Ascending aorta (tissue), 2 donors: ENCODE measurements at regions not wholly inside any gene's neighbourhood (a gene's known extent, or its start where the extent isn't known, plus 50 kb on each side); places are given as distances from the start of the nearest gene placed in this dataset.

ENCODE experiments used
- DNase-seq, 2 donors: peaks; one replicate each; pipeline ENCODE4 v3.0.0-alpha.2; 2019; ENCODE audit warnings: low spot score in 2 of 2
- H3K27ac ChIP-seq, 2 donors: fragments of 200-600 bp; sonication (generic); one replicate each; pipeline ENCODE4 v1.5.1; 2016 to 2017; ENCODE audit warnings: mild to moderate bottlenecking in 1 of 2
- H3K27me3 ChIP-seq: fragments of 200-600 bp; sonication (generic); one replicate; pipeline ENCODE4 v1.5.1; 2017
- H3K36me3 ChIP-seq, 2 donors: fragments of 200-600 bp; sonication (generic); one replicate each; pipeline ENCODE4 v1.5.1; 2016
- H3K4me1 ChIP-seq, 2 donors: fragments of 200-600 bp; sonication (generic); one replicate each; pipeline ENCODE4 v1.5.1; 2016 to 2017; ENCODE audit warnings: mild to moderate bottlenecking in 1 of 2
- H3K4me3 ChIP-seq, 2 donors: fragments of 200-600 bp; sonication (generic); one replicate each; pipeline ENCODE4 v1.5.1; 2016 to 2017; ENCODE audit warnings: mild to moderate bottlenecking in 1 of 2
- H3K9me3 ChIP-seq, 2 donors: fragments of 200-600 bp; sonication (generic); one replicate each; pipeline ENCODE4 v1.5.1; 2016
- intact Hi-C: fragments of 100-400 bp; cut with DNase I; formaldehyde crosslinking; loops from one replicate; pipeline ENCODE4 v1.15.1; 2023
- TF ChIP-seq, protein P1 (sequence below), 3 experiments: fragments of 200-600 bp in 2 of 3; fragments of 450-650 bp in 1 of 3; sonication (generic) in 2 of 3; IDR thresholded peaks; one replicate each; pipeline ENCODE4 v1.5.1; 2016 to 2019; ENCODE audit warnings: antibody characterized with exemption in 3 of 3, mild to moderate bottlenecking in 1 of 3, moderate library complexity in 1 of 3

DNA sequence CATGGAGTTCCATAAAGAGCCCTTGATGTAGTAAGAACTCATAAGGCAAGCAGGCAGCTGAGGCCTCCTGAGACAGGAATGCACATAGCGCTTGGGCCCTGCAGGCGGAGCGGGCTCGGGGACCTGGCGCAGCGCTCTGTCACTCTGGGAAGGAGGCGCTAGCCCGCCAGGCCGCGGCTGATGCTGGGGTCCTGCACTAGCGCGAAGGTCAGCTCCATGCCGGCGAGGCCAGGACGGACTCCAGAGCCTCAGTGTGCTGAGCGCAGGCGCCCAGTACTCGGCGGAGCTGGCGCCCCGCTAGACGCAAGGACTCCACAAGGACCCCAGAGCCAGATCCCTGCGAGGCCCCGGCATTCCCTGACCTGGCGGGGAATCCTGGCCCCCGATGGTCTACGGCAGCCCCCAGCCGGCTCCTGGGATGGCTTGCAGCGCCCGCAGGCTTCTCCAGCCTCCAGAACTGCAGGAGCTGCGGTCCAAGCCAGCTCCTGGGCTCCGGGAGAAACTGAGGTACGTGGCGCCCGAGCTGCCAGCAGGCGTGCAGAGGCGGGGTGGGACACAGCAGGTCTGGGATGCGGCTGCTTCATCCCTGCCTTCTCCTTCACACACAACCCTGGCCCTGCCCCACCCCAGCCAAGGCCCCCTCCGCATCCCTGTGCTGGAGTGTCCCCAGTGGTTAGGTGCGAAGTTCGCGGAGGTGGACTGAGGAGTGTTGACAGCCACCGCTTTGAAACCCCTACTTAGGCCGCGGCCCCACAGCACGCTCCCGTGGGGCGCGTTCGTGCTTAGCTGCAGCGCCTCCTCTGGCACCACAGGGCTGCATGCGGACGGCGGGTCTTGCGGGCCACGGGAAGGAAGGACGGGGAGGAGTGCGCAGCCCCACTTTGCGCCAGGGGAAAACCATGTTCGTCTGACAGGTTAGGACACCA lies 761.5 kb upstream of the POM121L12 start:
- H3K4me3 ChIP-seq, result no peak overlapping the region
- no peaks in the 10 kb centered on the region for H3K27me3 ChIP-seq
- intact Hi-C loops, result no loop called here
- DNase-seq, result no peak
- no peak overlapping the region for H3K27ac ChIP-seq
- no peaks in the 10 kb centered on the region for H3K4me1 ChIP-seq
- H3K36me3 ChIP-seq, result no peaks in the 10 kb centered on the region
- H3K9me3 ChIP-seq, result no peaks in the 10 kb centered on the region
- TF ChIP-seq, protein P1, sequence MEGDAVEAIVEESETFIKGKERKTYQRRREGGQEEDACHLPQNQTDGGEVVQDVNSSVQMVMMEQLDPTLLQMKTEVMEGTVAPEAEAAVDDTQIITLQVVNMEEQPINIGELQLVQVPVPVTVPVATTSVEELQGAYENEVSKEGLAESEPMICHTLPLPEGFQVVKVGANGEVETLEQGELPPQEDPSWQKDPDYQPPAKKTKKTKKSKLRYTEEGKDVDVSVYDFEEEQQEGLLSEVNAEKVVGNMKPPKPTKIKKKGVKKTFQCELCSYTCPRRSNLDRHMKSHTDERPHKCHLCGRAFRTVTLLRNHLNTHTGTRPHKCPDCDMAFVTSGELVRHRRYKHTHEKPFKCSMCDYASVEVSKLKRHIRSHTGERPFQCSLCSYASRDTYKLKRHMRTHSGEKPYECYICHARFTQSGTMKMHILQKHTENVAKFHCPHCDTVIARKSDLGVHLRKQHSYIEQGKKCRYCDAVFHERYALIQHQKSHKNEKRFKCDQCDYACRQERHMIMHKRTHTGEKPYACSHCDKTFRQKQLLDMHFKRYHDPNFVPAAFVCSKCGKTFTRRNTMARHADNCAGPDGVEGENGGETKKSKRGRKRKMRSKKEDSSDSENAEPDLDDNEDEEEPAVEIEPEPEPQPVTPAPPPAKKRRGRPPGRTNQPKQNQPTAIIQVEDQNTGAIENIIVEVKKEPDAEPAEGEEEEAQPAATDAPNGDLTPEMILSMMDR (IDR thresholded peaks at IDR 0.05), result no peak

DNA sequence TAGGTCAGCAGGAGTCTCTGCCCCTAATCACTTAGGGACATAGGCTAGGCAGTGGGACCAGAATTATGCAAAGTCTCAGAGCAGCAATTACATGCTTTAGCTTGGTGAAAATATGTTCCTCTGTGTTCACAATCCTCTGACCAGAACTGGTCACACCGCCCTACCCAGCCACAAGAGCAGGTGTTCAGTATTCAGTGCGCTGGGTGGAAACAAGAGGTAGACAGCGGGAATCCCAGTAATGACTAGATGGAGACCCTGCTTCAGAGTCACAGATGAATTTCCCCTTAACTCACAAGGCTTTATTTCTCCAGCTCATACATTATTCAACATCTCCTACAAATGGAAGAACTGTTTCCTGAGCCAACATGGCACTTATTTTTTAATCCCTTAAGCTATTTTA lies 763.7 kb upstream of the POM121L12 start:
- intact Hi-C loops, result no loop called here
- Histone ChIP-seq H3K9me3 (no peaks in the 10 kb centered on the region), H3K27ac (no peak overlapping the region), H3K36me3 (no peaks in the 10 kb centered on the region), H3K4me1 (no peaks in the 10 kb centered on the region), H3K4me3 (no peak overlapping the region), H3K27me3 (no peaks in the 10 kb centered on the region)
- TF ChIP-seq, protein P1 (IDR thresholded peaks at IDR 0.05), result no peak
- no peak for DNase-seq

DNA sequence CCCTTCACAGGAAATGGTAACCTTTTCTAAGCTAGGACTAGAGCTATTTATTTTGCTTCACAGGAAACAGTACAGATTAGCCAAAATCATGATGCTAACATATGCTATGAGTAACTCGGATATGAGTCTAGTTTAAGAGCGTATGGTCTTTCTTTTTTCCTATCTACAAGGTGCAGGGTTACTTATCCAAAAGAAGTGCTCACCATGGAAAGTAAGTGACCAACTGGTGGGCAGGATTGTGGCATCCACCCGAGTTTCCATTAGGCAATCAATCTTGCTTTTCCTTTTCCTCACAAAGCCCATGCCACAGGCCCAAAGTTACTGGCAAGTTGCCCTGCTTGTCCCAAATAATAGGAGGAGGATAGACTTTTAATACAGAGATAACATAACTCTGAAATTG lies 765.1 kb upstream of the POM121L12 start:
- H3K4me1 ChIP-seq, result no peaks in the 10 kb centered on the region
- H3K4me3 ChIP-seq, result no peak overlapping the region
- TF ChIP-seq, protein P1 (IDR thresholded peaks at IDR 0.05), result no peak
- H3K27me3 ChIP-seq, result no peaks in the 10 kb centered on the region
- DNase-seq, result no peak
- H3K27ac ChIP-seq, result no peak overlapping the region
- no peaks in the 10 kb centered on the region for H3K9me3 ChIP-seq
- intact Hi-C loops, result no loop called here
- H3K36me3 ChIP-seq, result no peaks in the 10 kb centered on the region

DNA sequence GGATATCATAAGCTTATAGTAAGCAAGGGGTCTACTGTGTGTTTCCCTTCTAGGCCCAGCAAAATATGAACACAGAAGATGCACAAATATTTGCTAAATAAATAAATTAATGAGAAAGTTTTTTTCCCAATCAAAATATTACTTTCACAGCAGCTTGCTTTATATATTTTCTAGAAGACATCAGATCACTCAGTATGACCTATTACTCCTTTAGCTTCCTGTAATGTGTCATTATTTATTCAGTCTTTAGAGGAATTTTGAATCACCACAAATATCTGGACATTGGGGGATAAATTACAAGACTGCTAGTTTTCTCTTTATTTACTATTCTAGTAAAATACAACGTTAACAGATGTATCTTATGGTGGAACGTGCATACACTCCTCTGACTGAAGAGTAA lies 765.8 kb upstream of the POM121L12 start:
- no peaks in the 10 kb centered on the region for H3K27me3 ChIP-seq
- H3K4me1 ChIP-seq, result no peaks in the 10 kb centered on the region
- H3K27ac ChIP-seq, result no peak overlapping the region
- DNase-seq, result no peak
- intact Hi-C loops, result no loop called here
- no peak overlapping the region for H3K4me3 ChIP-seq
- H3K9me3 ChIP-seq, result no peaks in the 10 kb centered on the region
- no peaks in the 10 kb centered on the region for H3K36me3 ChIP-seq
- TF ChIP-seq, protein P1 (IDR thresholded peaks at IDR 0.05), result no peak

DNA sequence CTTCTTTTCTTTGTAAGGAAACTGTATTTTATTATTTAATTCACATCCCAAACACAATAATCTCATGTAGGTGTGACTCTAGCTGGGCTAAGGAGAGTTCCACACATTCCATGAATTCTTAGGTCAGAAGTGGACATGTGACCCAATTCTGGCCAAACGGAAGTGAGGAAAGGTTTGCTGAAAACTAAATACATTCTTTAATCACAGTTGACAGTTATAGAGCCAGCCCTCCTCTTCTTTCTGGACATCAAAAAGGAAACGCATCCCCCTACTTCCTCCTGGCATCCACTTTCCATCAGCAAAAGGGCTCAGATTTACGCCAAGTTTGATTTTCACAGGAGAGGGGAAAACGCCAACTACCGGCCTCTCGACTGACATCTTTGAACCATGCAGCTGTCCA lies 774.4 kb upstream of the POM121L12 start:
- Histone ChIP-seq H3K27ac (no peak overlapping the region), H3K4me1 (no peaks in the 10 kb centered on the region), H3K4me3 (no peak overlapping the region), H3K9me3 (no peaks in the 10 kb centered on the region), H3K27me3 (no peaks in the 10 kb centered on the region), H3K36me3 (no peaks in the 10 kb centered on the region)
- no peak for DNase-seq
- TF ChIP-seq, protein P1 (IDR thresholded peaks at IDR 0.05), result no peak
- intact Hi-C loops, result no loop called here
